ENCODE measurements at regions not wholly inside any gene's neighbourhood (a gene's known extent, or its start where the extent isn't known, plus 50 kb on each side); places are given as distances from the start of the nearest gene placed in this dataset.

- Histone ChIP-seq H3K4me3 (ENCODE audit: insufficient read depth, low read length, poor library complexity, severe bottlenecking) (no peak overlapping the region), H3K9me3 (ENCODE audit: insufficient read depth, low read length) (0 out of 2 replicates have a peak, but pooled peaks cover 5% of the 10 kb centered on the region), H2AFZ (ENCODE audit: low read depth, low read length, severe bottlenecking) (no peak overlapping the region), H3K9me2 (replicated peaks; ENCODE audit: insufficient read depth, low read length) (no peaks in the 10 kb centered on the region), H3K36me3 (ENCODE audit: low read length) (no peaks in the 10 kb centered on the region), H3K27me3 (ENCODE audit: low read length) (no peaks in the 10 kb centered on the region), H3K4me2 (ENCODE audit: low read depth, low read length, poor library complexity, severe bottlenecking) (no peak overlapping the region), H4K20me1 (ENCODE audit: low read depth, low read length) (no peaks in the 10 kb centered on the region), H3F3A (ENCODE audit: insufficient read depth) (no peaks in the 10 kb centered on the region), H3K79me2 (ENCODE audit: insufficient read depth, low read length) (no peaks in the 10 kb centered on the region), H3K27ac (ENCODE audit: low read depth, low read length) (no peak overlapping the region), H3K9ac (ENCODE audit: low read length) (no peak overlapping the region)
- TF ChIP-seq EZH2phosphoT487 (conservative IDR thresholded peaks at IDR 0.05; ENCODE audit: low read length) (no peak), CTCF (IDR thresholded peaks at IDR 0.05; ENCODE audit: insufficient read depth, low read length, poor library complexity, severe bottlenecking) (no peak)
Measured at GRCh38 chr17:5678171-5678570, 93.9 kb upstream of the NLRP1 start.

GRCh38 chr17:5680766-5681165 lies 96.5 kb upstream of the NLRP1 start:
- H3K79me2 ChIP-seq (ENCODE audit: insufficient read depth, low read length), result no peaks in the 10 kb centered on the region
- no peaks in the 10 kb centered on the region for H3F3A ChIP-seq (ENCODE audit: insufficient read depth)
- no peaks in the 10 kb centered on the region for H3K36me3 ChIP-seq (ENCODE audit: low read length)
- H4K20me1 ChIP-seq (ENCODE audit: low read depth, low read length), result no peaks in the 10 kb centered on the region
- no peak overlapping the region for H3K9ac ChIP-seq (ENCODE audit: low read length)
- H3K27ac ChIP-seq (ENCODE audit: low read depth, low read length), result no peak overlapping the region
- H3K9me3 ChIP-seq (ENCODE audit: insufficient read depth, low read length), result 0 out of 2 replicates have a peak, but pooled peaks cover 5% of the 10 kb centered on the region
- H3K4me3 ChIP-seq (ENCODE audit: insufficient read depth, low read length, poor library complexity, severe bottlenecking), result no peak overlapping the region
- no peak overlapping the region for H2AFZ ChIP-seq (ENCODE audit: low read depth, low read length, severe bottlenecking)
- TF ChIP-seq EZH2phosphoT487 (conservative IDR thresholded peaks at IDR 0.05; ENCODE audit: low read length) (no peak), CTCF (IDR thresholded peaks at IDR 0.05; ENCODE audit: insufficient read depth, low read length, poor library complexity, severe bottlenecking) (no peak)
- no peaks in the 10 kb centered on the region for H3K9me2 ChIP-seq (replicated peaks; ENCODE audit: insufficient read depth, low read length)
- no peak overlapping the region for H3K4me2 ChIP-seq (ENCODE audit: low read depth, low read length, poor library complexity, severe bottlenecking)
- no peaks in the 10 kb centered on the region for H3K27me3 ChIP-seq (ENCODE audit: low read length)

- Histone ChIP-seq H3K4me2 (ENCODE audit: low read depth, low read length, poor library complexity, severe bottlenecking) (no peak overlapping the region), H3K27me3 (ENCODE audit: low read length) (no peaks in the 10 kb centered on the region)
Measured at GRCh38 chr17:5683241-5683640, 98.9 kb upstream of the NLRP1 start.

More at GRCh38 chr17:5683241-5683640, 98.9 kb upstream of the NLRP1 start:
- Histone ChIP-seq H3K79me2 (ENCODE audit: insufficient read depth, low read length) (no peaks in the 10 kb centered on the region), H3K9ac (ENCODE audit: low read length) (no peak overlapping the region), H3K36me3 (ENCODE audit: low read length) (no peaks in the 10 kb centered on the region), H3K4me3 (ENCODE audit: insufficient read depth, low read length, poor library complexity, severe bottlenecking) (no peak overlapping the region), H4K20me1 (ENCODE audit: low read depth, low read length) (no peaks in the 10 kb centered on the region), H3K9me2 (replicated peaks; ENCODE audit: insufficient read depth, low read length) (no peaks in the 10 kb centered on the region), H3K27ac (ENCODE audit: low read depth, low read length) (no peak overlapping the region), H3F3A (ENCODE audit: insufficient read depth) (no peaks in the 10 kb centered on the region), H2AFZ (ENCODE audit: low read depth, low read length, severe bottlenecking) (no peak overlapping the region), H3K9me3 (ENCODE audit: insufficient read depth, low read length) (0 out of 2 replicates have a peak, but pooled peaks cover 5% of the 10 kb centered on the region)
- TF ChIP-seq CTCF (IDR thresholded peaks at IDR 0.05; ENCODE audit: insufficient read depth, low read length, poor library complexity, severe bottlenecking) (no peak), EZH2phosphoT487 (conservative IDR thresholded peaks at IDR 0.05; ENCODE audit: low read length) (no peak)

Measured in SU-DHL-6 (cell line).